HL-60 (cell line): ENCODE measurements at regions not wholly inside any gene's neighbourhood (a gene's known extent, or its start where the extent isn't known, plus 50 kb on each side); places are given as distances from the start of the nearest gene placed in this dataset.

Source experiments
- CTCF ChIP-seq: IDR thresholded peaks from one replicate; pipeline ENCODE4 v1.5.1; 2011; ENCODE audit warnings: low read length, control low read depth, inconsistent platforms; ENCODE audit not compliant: insufficient read depth
- REST ChIP-seq: IDR thresholded peaks from 2 replicates; pipeline ENCODE4 v1.6.1; 2012; ENCODE audit warnings: low read depth; ENCODE audit not compliant: insufficient replicate concordance

GRCh38 chr5:87777877-87778276, 365.1 kb upstream of the CCNH start:
- TF ChIP-seq CTCF (no peak), REST (no peak)
